Spleen (tissue), 11 donors: ENCODE measurements at regions not wholly inside any gene's neighbourhood (a gene's known extent, or its start where the extent isn't known, plus 50 kb on each side); places are given as distances from the start of the nearest gene placed in this dataset.

Experiments
- DNase-seq: peaks from one replicate; pipeline ENCODE4 v3.0.0-alpha.2; 2020
- H3K27ac ChIP-seq, 8 donors: fragments of 200-600 bp; sonication (generic) in 7 of 8; 1 replicate in 4 of 8; 2 replicates in 4 of 8; pipeline versions ENCODE4 v1.5.0 to v1.8.0; 2016 to 2021; ENCODE audit warnings: inconsistent platforms in 4 of 8, mild to moderate bottlenecking in 4 of 8, moderate library complexity in 1 of 8
- H3K27me3 ChIP-seq, 7 donors: fragments of 200-600 bp; sonication (generic) in 6 of 7; replicated peaks in 1 of 7; 1 replicate in 4 of 7; 2 replicates in 3 of 7; pipeline versions ENCODE4 v1.5.0 to v1.8.0; 2016 to 2021; ENCODE audit warnings: inconsistent platforms in 3 of 7, mild to moderate bottlenecking in 1 of 7
- H3K36me3 ChIP-seq, 6 donors: fragments of 200-600 bp; sonication (generic) in 5 of 6; 1 replicate in 4 of 6; 2 replicates in 2 of 6; pipeline versions ENCODE4 v1.5.0 to v1.8.0; 2016 to 2021; ENCODE audit warnings: inconsistent platforms in 2 of 6
- H3K4me1 ChIP-seq, 6 donors: fragments of 200-600 bp; sonication (generic) in 5 of 6; 1 replicate in 3 of 6; 2 replicates in 3 of 6; pipeline versions ENCODE4 v1.5.0 to v1.8.0; 2016 to 2021; ENCODE audit warnings: inconsistent platforms in 3 of 6
- H3K4me3 ChIP-seq, 8 donors: fragments of 200-600 bp; sonication (generic) in 7 of 8; 1 replicate in 4 of 8; 2 replicates in 4 of 8; pipeline versions ENCODE4 v1.5.0 to v1.8.0; 2016 to 2021; ENCODE audit warnings: inconsistent platforms in 4 of 8, mild to moderate bottlenecking in 4 of 8, moderate library complexity in 2 of 8
- H3K9me3 ChIP-seq, 8 donors: fragments of 200-600 bp; sonication (generic) in 7 of 8; 1 replicate in 4 of 8; 2 replicates in 4 of 8; pipeline versions ENCODE4 v1.5.0 to v1.8.0; 2016 to 2021; ENCODE audit warnings: inconsistent platforms in 4 of 8
- CTCF ChIP-seq, 11 experiments: fragments of 200-600 bp in 7 of 11; fragments of 450-650 bp in 4 of 11; sonication (generic) in 4 of 11; IDR thresholded peaks in 8 of 11; conservative IDR thresholded peaks in 3 of 11; 1 replicate in 7 of 11; 2 replicates in 4 of 11; pipeline versions ENCODE4 v1.4.0 to v1.8.0; 2016 to 2021; ENCODE audit warnings: antibody characterized with exemption in 11 of 11, inconsistent platforms in 4 of 11, mild to moderate bottlenecking in 1 of 11
- POLR2A ChIP-seq, 3 donors: fragments of 450-650 bp; IDR thresholded peaks; one replicate each; pipeline ENCODE4 v1.5.1; 2017; ENCODE audit warnings: antibody characterized with exemption in 3 of 3, mild to moderate bottlenecking in 1 of 3
- POLR2AphosphoS5 ChIP-seq, 3 donors: sonication (generic); formaldehyde crosslinking; IDR thresholded peaks; one replicate each; pipeline ENCODE4 v1.5.1; 2017; ENCODE audit warnings: antibody characterized with exemption in 3 of 3
- WGBS, 5 donors: extraction: QIAGEN DNeasy Blood & Tissue Kit in 3 of 5; methylation state at CpG; one replicate each; pipeline versions ENCODE4 v1.1.5 to v1.1.7; 2013 to 2018; 5-methylcytosine and 5-hydroxymethylcytosine counted together
- intact Hi-C: fragments of 100-400 bp; cut with DNase I; formaldehyde crosslinking; loops from one replicate; pipeline ENCODE4 v1.15.0; 2023; ENCODE audit warnings: low total_unique reads
- donor health status: healthy with polysubstance abuse.
- donor health status: DM: no; HTN: no; CAD: no; lungs with moderate emphysema.
- donor health status: DM: no; HTN: no; CAD: no.
- donor health status: Bipolar disorder and iron deficiency.
- donor health status: healthy.
- donor health status: DM: no; HTN: no; CAD: no.
- donor health status: DM: yes; HTN: yes; CAD: no.

GRCh38 chr13:47119575-47120235, 222.9 kb upstream of the HTR2A start:
- intact Hi-C loops: no loop called here
- no peaks in the 10 kb centered on the region for H3K27me3 ChIP-seq
- DNase-seq: no peak
- TF ChIP-seq CTCF (IDR thresholded peaks at IDR 0.05 in 8 of 11, conservative IDR thresholded peaks at IDR 0.05 in 3 of 11) (no peak), POLR2AphosphoS5 (IDR thresholded peaks at IDR 0.05) (no peak), POLR2A (IDR thresholded peaks at IDR 0.05) (no peak)
- no peaks in the 10 kb centered on the region for H3K4me1 ChIP-seq
- H3K4me3 ChIP-seq: no peak overlapping the region
- 71 to 81% (median 79%) methylated on average over 2 of the region's 2 CpGs for WGBS, 5 donors
- H3K36me3 ChIP-seq: no peaks in the 10 kb centered on the region
- no peaks in the 10 kb centered on the region for H3K9me3 ChIP-seq
- H3K27ac ChIP-seq: no peak overlapping the region

GRCh38 chr13:47117268-47117667, 220.4 kb upstream of the HTR2A start:
- 66 to 75% (median 70%) methylated on average over 3 of the region's 3 CpGs for WGBS, 5 donors
- Histone ChIP-seq H3K4me1 (no peaks in the 10 kb centered on the region), H3K27ac (no peak overlapping the region), H3K9me3 (no peaks in the 10 kb centered on the region), H3K27me3 (no peaks in the 10 kb centered on the region), H3K4me3 (no peak overlapping the region), H3K36me3 (no peaks in the 10 kb centered on the region)
- DNase-seq: no peak
- TF ChIP-seq POLR2AphosphoS5 (IDR thresholded peaks at IDR 0.05) (no peak), CTCF (IDR thresholded peaks at IDR 0.05 in 8 of 11, conservative IDR thresholded peaks at IDR 0.05 in 3 of 11) (no peak), POLR2A (IDR thresholded peaks at IDR 0.05) (no peak)
- intact Hi-C loops: no loop called here

GRCh38 chr13:47114030-47114429, 217.2 kb upstream of the HTR2A start:
- 83 to 97% (median 93%) methylated on average over 1 of the region's 1 CpG for WGBS, 5 donors
- Histone ChIP-seq H3K4me3 (no peak overlapping the region), H3K36me3 (no peaks in the 10 kb centered on the region), H3K27ac (no peak overlapping the region), H3K9me3 (no peaks in the 10 kb centered on the region), H3K27me3 (no peaks in the 10 kb centered on the region), H3K4me1 (no peaks in the 10 kb centered on the region)
- intact Hi-C loops: no loop called here
- no peak for DNase-seq
- TF ChIP-seq POLR2AphosphoS5 (IDR thresholded peaks at IDR 0.05): no peak
- no peak for TF ChIP-seq CTCF (IDR thresholded peaks at IDR 0.05 in 8 of 11, conservative IDR thresholded peaks at IDR 0.05 in 3 of 11)
- TF ChIP-seq POLR2A (IDR thresholded peaks at IDR 0.05): no peak

GRCh38 chr13:47112903-47113299, 216.0 kb upstream of the HTR2A start:
- H3K9me3 ChIP-seq: no peaks in the 10 kb centered on the region
- no peaks in the 10 kb centered on the region for H3K4me1 ChIP-seq
- H3K27me3 ChIP-seq: no peaks in the 10 kb centered on the region
- H3K36me3 ChIP-seq: no peaks in the 10 kb centered on the region
- 47 to 79% (median 56%) methylated on average over 1 of the region's 1 CpG for WGBS, 5 donors
- no peak overlapping the region for H3K4me3 ChIP-seq
- intact Hi-C loops: no loop called here
- no peak for DNase-seq
- H3K27ac ChIP-seq: no peak overlapping the region
- TF ChIP-seq POLR2AphosphoS5 (IDR thresholded peaks at IDR 0.05) (no peak), POLR2A (IDR thresholded peaks at IDR 0.05) (no peak), CTCF (IDR thresholded peaks at IDR 0.05 in 8 of 11, conservative IDR thresholded peaks at IDR 0.05 in 3 of 11) (no peak)
